ENCODE measurements at regions not wholly inside any gene's neighbourhood (a gene's known extent, or its start where the extent isn't known, plus 50 kb on each side); places are given as distances from the start of the nearest gene placed in this dataset.

DNA sequence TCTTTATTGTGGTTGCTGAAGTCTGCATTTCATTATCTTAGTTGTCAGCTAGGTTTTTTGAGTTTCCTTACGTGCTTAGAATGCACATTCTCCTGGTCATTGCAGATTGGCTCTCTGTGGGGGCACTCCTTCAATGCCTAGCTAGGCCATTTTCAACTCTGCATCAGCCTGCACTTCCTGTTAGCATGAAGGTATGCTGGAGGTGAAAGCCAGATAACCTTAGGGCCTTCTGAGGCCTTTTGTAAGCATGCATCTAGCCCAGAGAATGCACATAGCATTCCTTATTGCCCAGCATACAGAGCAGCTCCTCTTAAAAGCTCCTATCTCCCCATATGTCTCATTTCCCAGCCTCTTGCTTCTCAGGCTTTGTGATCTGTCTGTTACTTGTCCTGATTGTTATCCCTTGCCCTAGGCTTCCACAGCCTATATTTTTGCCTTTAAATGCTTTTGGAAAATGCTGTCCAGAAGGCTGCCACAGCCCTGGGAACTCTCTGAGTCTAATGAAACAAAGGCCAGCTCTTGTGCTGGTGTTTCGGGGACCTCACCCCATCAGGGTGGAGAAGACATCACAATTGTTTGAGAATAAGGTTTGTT lies 108.1 kb upstream of the IGFBP3 start:
- H3K27ac ChIP-seq (ENCODE audit: low read length, poor library complexity, severe bottlenecking), result no peak overlapping the region
- H2AK5ac ChIP-seq (ENCODE audit: low read length, severe bottlenecking), result no peak overlapping the region
- H3K4ac ChIP-seq (ENCODE audit: low read depth in 1 of 2, low read length in 2 of 2), result no peak overlapping the region
- no peak overlapping the region for H3K4me2 ChIP-seq (ENCODE audit: low read length, poor library complexity, severe bottlenecking)
- no peaks in the 10 kb centered on the region for H3K9me3 ChIP-seq (ENCODE audit: control insufficient read depth, low read length)
- no peak overlapping the region for H3K9ac ChIP-seq (ENCODE audit: low read length)
- H2BK5ac ChIP-seq (ENCODE audit: low read depth, low read length, poor library complexity, severe bottlenecking), result no peak overlapping the region
- H4K91ac ChIP-seq (ENCODE audit: low read length), result no peak overlapping the region
- no peaks in the 10 kb centered on the region for H3K79me1 ChIP-seq (replicated peaks; ENCODE audit: low read length, poor library complexity, severe bottlenecking)
- no peak for DNase-seq
- no peak overlapping the region for H2BK120ac ChIP-seq (ENCODE audit: low read depth, low read length)
- H3K23ac ChIP-seq (ENCODE audit: low read length in 2 of 2), result no peak overlapping the region
- no peak overlapping the region for H3K4me3 ChIP-seq (ENCODE audit: insufficient read depth in 1 of 2, low read depth in 1 of 2, low read length in 2 of 2)
- 90% methylated on average over 2 of the region's 2 CpGs for WGBS
- H4K8ac ChIP-seq (ENCODE audit: low read length), result no peak overlapping the region
- no peak overlapping the region for H3K14ac ChIP-seq (ENCODE audit: low read length in 2 of 2)
- H3K36me3 ChIP-seq (ENCODE audit: control insufficient read depth in 1 of 2, insufficient read depth in 2 of 2, low read depth in 1 of 2, low read length in 2 of 2), result no peaks in the 10 kb centered on the region
- H2AFZ ChIP-seq (ENCODE audit: low read depth, low read length), result no peak overlapping the region
- H3K4me1 ChIP-seq (ENCODE audit: control insufficient read depth, insufficient read depth, low read depth, low read length), result peaks cover 1% of the 10 kb centered on the region
- peak overlapping the region in 1 of 2 experiments; percentile 37 for H3K18ac ChIP-seq (ENCODE audit: low read depth in 1 of 2, low read length in 2 of 2)
- no peaks in the 10 kb centered on the region for H3K27me3 ChIP-seq (ENCODE audit: control insufficient read depth in 1 of 2, insufficient read depth in 1 of 2, low read length in 2 of 2)
- no peak overlapping the region for H2BK12ac ChIP-seq (ENCODE audit: low read length in 2 of 2)
- no peak overlapping the region for H2BK15ac ChIP-seq (ENCODE audit: low read depth, poor library complexity, severe bottlenecking)

DNA sequence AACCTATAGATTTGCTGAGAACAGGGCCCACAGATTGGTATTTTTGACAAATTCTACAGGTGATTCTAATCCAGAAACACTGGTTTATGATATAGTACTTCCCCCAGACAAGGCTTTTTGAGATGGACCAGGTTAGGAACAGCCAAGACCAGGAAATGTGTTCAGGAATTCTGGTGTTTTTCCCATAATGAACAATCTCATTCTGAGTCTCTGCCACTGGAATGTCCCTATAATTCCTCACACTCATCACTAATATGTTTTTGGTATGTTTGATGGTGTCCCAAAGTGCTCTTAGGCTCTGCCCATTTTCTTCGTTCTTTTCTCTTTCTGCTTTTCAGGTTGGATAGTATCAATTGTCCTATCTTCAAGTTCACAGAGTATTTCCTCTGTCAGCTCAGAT lies 107.2 kb upstream of the IGFBP3 start:
- H2BK12ac ChIP-seq (ENCODE audit: low read length in 2 of 2), result no peak overlapping the region
- no peak overlapping the region for H4K91ac ChIP-seq (ENCODE audit: low read length)
- no peaks in the 10 kb centered on the region for H3K79me1 ChIP-seq (replicated peaks; ENCODE audit: low read length, poor library complexity, severe bottlenecking)
- H3K18ac ChIP-seq (ENCODE audit: low read depth in 1 of 2, low read length in 2 of 2), result no peak overlapping the region
- no peak overlapping the region for H2BK5ac ChIP-seq (ENCODE audit: low read depth, low read length, poor library complexity, severe bottlenecking)
- no peak overlapping the region for H2BK120ac ChIP-seq (ENCODE audit: low read depth, low read length)
- no peak overlapping the region for H3K23ac ChIP-seq (ENCODE audit: low read length in 2 of 2)
- no peak overlapping the region for H3K14ac ChIP-seq (ENCODE audit: low read length in 2 of 2)
- H2AK5ac ChIP-seq (ENCODE audit: low read length, severe bottlenecking), result no peak overlapping the region
- H3K4me3 ChIP-seq (ENCODE audit: insufficient read depth in 1 of 2, low read depth in 1 of 2, low read length in 2 of 2), result no peak overlapping the region
- H3K27ac ChIP-seq (ENCODE audit: low read length, poor library complexity, severe bottlenecking), result no peak overlapping the region
- DNase-seq, result no peak
- H2BK15ac ChIP-seq (ENCODE audit: low read depth, poor library complexity, severe bottlenecking), result no peak overlapping the region
- H3K4me1 ChIP-seq (ENCODE audit: control insufficient read depth, insufficient read depth, low read depth, low read length), result peaks cover 1% of the 10 kb centered on the region
- WGBS, result 93% methylated on average over 1 of the region's 1 CpG
- no peaks in the 10 kb centered on the region for H3K36me3 ChIP-seq (ENCODE audit: control insufficient read depth in 1 of 2, insufficient read depth in 2 of 2, low read depth in 1 of 2, low read length in 2 of 2)
- H4K8ac ChIP-seq (ENCODE audit: low read length), result no peak overlapping the region
- H3K9ac ChIP-seq (ENCODE audit: low read length), result no peak overlapping the region
- no peaks in the 10 kb centered on the region for H3K27me3 ChIP-seq (ENCODE audit: control insufficient read depth in 1 of 2, insufficient read depth in 1 of 2, low read length in 2 of 2)
- H3K4ac ChIP-seq (ENCODE audit: low read depth in 1 of 2, low read length in 2 of 2), result no peak overlapping the region
- no peak overlapping the region for H3K4me2 ChIP-seq (ENCODE audit: low read length, poor library complexity, severe bottlenecking)
- H3K9me3 ChIP-seq (ENCODE audit: control insufficient read depth, low read length), result no peaks in the 10 kb centered on the region
- no peak overlapping the region for H2AFZ ChIP-seq (ENCODE audit: low read depth, low read length)

- Histone ChIP-seq H3K79me1 (replicated peaks; ENCODE audit: low read length, poor library complexity, severe bottlenecking) (no peaks in the 10 kb centered on the region), H2AK5ac (ENCODE audit: low read length, severe bottlenecking) (no peak overlapping the region), H2BK12ac (ENCODE audit: low read length in 2 of 2) (peak overlapping the region in 1 of 2 experiments; percentile 52), H3K9me3 (ENCODE audit: control insufficient read depth, low read length) (no peaks in the 10 kb centered on the region), H3K4me1 (ENCODE audit: control insufficient read depth, insufficient read depth, low read depth, low read length) (no peaks in the 10 kb centered on the region), H3K27me3 (ENCODE audit: control insufficient read depth in 1 of 2, insufficient read depth in 1 of 2, low read length in 2 of 2) (no peaks in the 10 kb centered on the region), H2AFZ (ENCODE audit: low read depth, low read length) (no peak overlapping the region), H3K4ac (ENCODE audit: low read depth in 1 of 2, low read length in 2 of 2) (no peak overlapping the region), H3K36me3 (ENCODE audit: control insufficient read depth in 1 of 2, insufficient read depth in 2 of 2, low read depth in 1 of 2, low read length in 2 of 2) (no peaks in the 10 kb centered on the region), H2BK5ac (ENCODE audit: low read depth, low read length, poor library complexity, severe bottlenecking) (no peak overlapping the region), H4K8ac (ENCODE audit: low read length) (no peak overlapping the region), H3K27ac (ENCODE audit: low read length, poor library complexity, severe bottlenecking) (no peak overlapping the region), H3K9ac (ENCODE audit: low read length) (no peak overlapping the region), H3K4me3 (ENCODE audit: insufficient read depth in 1 of 2, low read depth in 1 of 2, low read length in 2 of 2) (no peak overlapping the region), H2BK120ac (ENCODE audit: low read depth, low read length) (no peak overlapping the region), H3K14ac (ENCODE audit: low read length in 2 of 2) (no peak overlapping the region), H3K4me2 (ENCODE audit: low read length, poor library complexity, severe bottlenecking) (no peak overlapping the region), H3K23ac (ENCODE audit: low read length in 2 of 2) (no peak overlapping the region), H3K18ac (ENCODE audit: low read depth in 1 of 2, low read length in 2 of 2) (no peak overlapping the region), H2BK15ac (ENCODE audit: low read depth, poor library complexity, severe bottlenecking) (no peak overlapping the region), H4K91ac (ENCODE audit: low read length) (no peak overlapping the region)
- no peak for DNase-seq
- 87% methylated on average over 1 of the region's 1 CpG for WGBS
Observed at GRCh38 chr7:46026741-46027140, 105.7 kb upstream of the IGFBP3 start.

DNA sequence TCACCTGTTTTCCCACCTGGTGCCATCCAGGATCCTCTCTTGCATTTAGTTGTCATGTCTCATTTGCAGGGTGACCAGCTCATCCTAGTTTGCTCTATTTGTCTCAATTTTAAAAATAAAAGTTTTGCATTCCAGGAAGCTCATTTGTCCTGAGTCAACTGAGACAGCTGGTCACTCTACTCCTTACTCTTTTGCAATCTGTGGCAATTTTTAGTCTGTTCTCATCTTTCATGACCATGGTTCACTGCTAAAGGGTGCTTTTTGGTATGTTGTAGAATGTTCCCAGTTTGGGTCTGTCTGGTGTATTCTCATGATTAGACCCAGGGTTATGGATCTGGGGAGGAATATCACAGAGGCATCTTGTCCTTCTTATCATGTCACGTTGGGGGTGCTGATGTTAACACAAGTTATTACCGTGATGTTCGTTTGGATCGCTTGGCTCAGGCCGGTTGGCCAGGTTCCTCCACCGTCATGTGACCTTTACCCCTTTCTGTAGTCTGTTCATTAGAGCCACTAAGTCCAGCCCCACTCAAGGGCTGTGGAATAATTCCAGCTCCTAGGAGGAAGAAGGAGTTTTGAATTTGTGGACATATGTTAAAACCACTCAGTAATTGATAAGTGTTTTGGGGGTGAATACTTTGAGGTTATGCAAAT lies 103.3 kb upstream of the IGFBP3 start:
- no peaks in the 10 kb centered on the region for H3K4me1 ChIP-seq (ENCODE audit: control insufficient read depth, insufficient read depth, low read depth, low read length)
- no peaks in the 10 kb centered on the region for H3K27me3 ChIP-seq (ENCODE audit: control insufficient read depth in 1 of 2, insufficient read depth in 1 of 2, low read length in 2 of 2)
- DNase-seq, result no peak
- H3K4ac ChIP-seq (ENCODE audit: low read depth in 1 of 2, low read length in 2 of 2), result no peak overlapping the region
- H3K36me3 ChIP-seq (ENCODE audit: control insufficient read depth in 1 of 2, insufficient read depth in 2 of 2, low read depth in 1 of 2, low read length in 2 of 2), result no peaks in the 10 kb centered on the region
- no peak overlapping the region for H3K4me2 ChIP-seq (ENCODE audit: low read length, poor library complexity, severe bottlenecking)
- no peak overlapping the region for H2BK15ac ChIP-seq (ENCODE audit: low read depth, poor library complexity, severe bottlenecking)
- H3K27ac ChIP-seq (ENCODE audit: low read length, poor library complexity, severe bottlenecking), result no peak overlapping the region
- H2AK5ac ChIP-seq (ENCODE audit: low read length, severe bottlenecking), result peak overlapping the region; percentile 39
- no peak overlapping the region for H4K8ac ChIP-seq (ENCODE audit: low read length)
- 88% methylated on average over 6 of the region's 6 CpGs for WGBS
- no peak overlapping the region for H2BK12ac ChIP-seq (ENCODE audit: low read length in 2 of 2)
- no peaks in the 10 kb centered on the region for H3K9me3 ChIP-seq (ENCODE audit: control insufficient read depth, low read length)
- H2BK5ac ChIP-seq (ENCODE audit: low read depth, low read length, poor library complexity, severe bottlenecking), result no peak overlapping the region
- H2AFZ ChIP-seq (ENCODE audit: low read depth, low read length), result no peak overlapping the region
- H3K9ac ChIP-seq (ENCODE audit: low read length), result no peak overlapping the region
- H3K18ac ChIP-seq (ENCODE audit: low read depth in 1 of 2, low read length in 2 of 2), result no peak overlapping the region
- no peak overlapping the region for H3K4me3 ChIP-seq (ENCODE audit: insufficient read depth in 1 of 2, low read depth in 1 of 2, low read length in 2 of 2)
- no peak overlapping the region for H3K23ac ChIP-seq (ENCODE audit: low read length in 2 of 2)
- no peak overlapping the region for H3K14ac ChIP-seq (ENCODE audit: low read length in 2 of 2)
- H2BK120ac ChIP-seq (ENCODE audit: low read depth, low read length), result no peak overlapping the region
- no peaks in the 10 kb centered on the region for H3K79me1 ChIP-seq (replicated peaks; ENCODE audit: low read length, poor library complexity, severe bottlenecking)
- no peak overlapping the region for H4K91ac ChIP-seq (ENCODE audit: low read length)

Measured in mesenchymal stem cell (in vitro differentiated cells and primary cell).